H9 (cell line): ENCODE measurements at regions not wholly inside any gene's neighbourhood (a gene's known extent, or its start where the extent isn't known, plus 50 kb on each side); places are given as distances from the start of the nearest gene placed in this dataset.

Experiments
- DNase-seq: peaks from one replicate; pipeline ENCODE4 v3.0.0-alpha.2; 2017
- H2AFZ ChIP-seq: one replicate; pipeline ENCODE4 v1.6.1; 2013; ENCODE audit warnings: mild to moderate bottlenecking, low read length, control low read depth, moderate library complexity
- H2AK5ac ChIP-seq: 2 replicates; pipeline ENCODE4 v1.6.1; 2013; ENCODE audit warnings: low read length, control low read depth, mixed read lengths; ENCODE audit not compliant: insufficient read length
- H2BK120ac ChIP-seq: one replicate; pipeline ENCODE4 v1.6.1; 2013; ENCODE audit warnings: low read depth, mild to moderate bottlenecking, low read length, control low read depth, inconsistent platforms; ENCODE audit not compliant: poor library complexity, severe bottlenecking
- H2BK12ac ChIP-seq: 2 replicates; pipeline ENCODE4 v1.6.1; 2013; ENCODE audit warnings: low read length, control low read depth, mixed read lengths, low read depth; ENCODE audit not compliant: insufficient read length
- H2BK15ac ChIP-seq: 2 replicates; pipeline ENCODE4 v1.6.1; 2013; ENCODE audit warnings: low read depth, low read length, control low read depth
- H2BK20ac ChIP-seq: one replicate; pipeline ENCODE4 v1.6.1; 2013; ENCODE audit warnings: low read depth, mild to moderate bottlenecking, low read length, control low read depth, inconsistent platforms; ENCODE audit not compliant: poor library complexity, severe bottlenecking
- H2BK5ac ChIP-seq: 2 replicates; pipeline ENCODE4 v1.6.1; 2013; ENCODE audit warnings: low read length, control low read depth, mixed read lengths; ENCODE audit not compliant: insufficient read length
- H3K14ac ChIP-seq: 2 replicates; pipeline ENCODE4 v1.6.1; 2013; ENCODE audit warnings: low read length, control low read depth; ENCODE audit not compliant: insufficient read depth
- H3K18ac ChIP-seq: 2 replicates; pipeline ENCODE4 v1.6.1; 2013; ENCODE audit warnings: low read depth, mild to moderate bottlenecking, mixed read lengths, low read length, control low read depth; ENCODE audit not compliant: insufficient read length
- H3K23ac ChIP-seq: 2 replicates; pipeline ENCODE4 v1.6.1; 2013; ENCODE audit warnings: low read length, control low read depth, mixed read lengths, low read depth; ENCODE audit not compliant: insufficient read length
- H3K23me2 ChIP-seq: 2 replicates; pipeline ENCODE4 v1.6.1; 2013; ENCODE audit warnings: low read depth, mild to moderate bottlenecking, mixed read lengths, low read length, control low read depth; ENCODE audit not compliant: insufficient read length, poor library complexity, severe bottlenecking
- H3K27ac ChIP-seq: 2 replicates; pipeline ENCODE4 v1.5.1; 2013; ENCODE audit warnings: low read length, control low read depth, mixed read lengths, low read depth; ENCODE audit not compliant: insufficient read length
- H3K27me3 ChIP-seq: 2 replicates; pipeline ENCODE4 v1.6.1; 2013; ENCODE audit warnings: low read length, control low read depth, inconsistent platforms; ENCODE audit not compliant: insufficient read depth
- H3K4ac ChIP-seq: 2 replicates; pipeline ENCODE4 v1.6.1; 2013; ENCODE audit warnings: low read depth, mild to moderate bottlenecking, control low read depth, inconsistent platforms, low read length, moderate library complexity
- H3K4me1 ChIP-seq: 2 replicates; pipeline ENCODE4 v1.6.1; 2013; ENCODE audit warnings: low read length, control low read depth, inconsistent platforms; ENCODE audit not compliant: insufficient read depth
- H3K4me2 ChIP-seq: 2 replicates; pipeline ENCODE4 v1.6.1; 2013; ENCODE audit warnings: low read length, control low read depth, mixed read lengths; ENCODE audit not compliant: insufficient read length, insufficient read depth
- H3K56ac ChIP-seq: 2 replicates; pipeline ENCODE4 v1.6.1; 2013; ENCODE audit warnings: low read depth, mild to moderate bottlenecking, mixed read lengths, low read length, control low read depth; ENCODE audit not compliant: insufficient read length
- H3K79me1 ChIP-seq: 2 replicates; pipeline ENCODE4 v1.6.1; 2013; ENCODE audit warnings: low read depth, mild to moderate bottlenecking, moderate library complexity, low read length, control low read depth, inconsistent platforms; ENCODE audit not compliant: insufficient read depth, poor library complexity, severe bottlenecking
- H3K79me2 ChIP-seq: 2 replicates; pipeline ENCODE4 v1.6.1; 2013; ENCODE audit warnings: low read length, control low read depth, inconsistent platforms; ENCODE audit not compliant: insufficient read depth
- H3K9ac ChIP-seq: 2 replicates; pipeline ENCODE4 v1.6.1; 2013; ENCODE audit warnings: low read length, control low read depth, mixed read lengths; ENCODE audit not compliant: insufficient read length; ENCODE audit errors: extremely low read depth
- H3K9me3 ChIP-seq: one replicate; pipeline ENCODE4 v1.6.1; 2013; ENCODE audit warnings: low read depth, low read length, inconsistent platforms; ENCODE audit not compliant: control insufficient read depth
- H3T11ph ChIP-seq: one replicate; pipeline ENCODE4 v1.6.1; 2013; ENCODE audit warnings: mild to moderate bottlenecking, low read length, control low read depth, inconsistent platforms
- H4K20me1 ChIP-seq: one replicate; pipeline ENCODE4 v1.6.1; 2013; ENCODE audit not compliant: control insufficient read depth, insufficient read length, insufficient read depth
- H4K5ac ChIP-seq: 2 replicates; pipeline ENCODE4 v1.6.1; 2013; ENCODE audit warnings: low read depth, mild to moderate bottlenecking, mixed read lengths, low read length, control low read depth; ENCODE audit not compliant: insufficient read length
- H4K8ac ChIP-seq: replicated peaks from 2 replicates; pipeline ENCODE4 v1.6.1; 2013; ENCODE audit warnings: low read length, control low read depth, mixed read lengths, low read depth; ENCODE audit not compliant: insufficient read length
- H4K91ac ChIP-seq: 2 replicates; pipeline ENCODE4 v1.6.1; 2013; ENCODE audit warnings: low read depth, mild to moderate bottlenecking, moderate library complexity, mixed read lengths, low read length, control low read depth; ENCODE audit not compliant: insufficient read length
- H3K27ac Mint-ChIP-seq, 3 experiments: 2 replicates in 2 of 3; 3 replicates in 1 of 3; pipeline ENCODE4 v1.8.0; 2020 to 2021; ENCODE audit warnings: mixed read lengths in 3 of 3, mild to moderate bottlenecking in 1 of 3, moderate library complexity in 1 of 3
- H3K27me3 Mint-ChIP-seq: 2 replicates; pipeline ENCODE4 v1.8.0; 2021; ENCODE audit warnings: low read depth, mild to moderate bottlenecking, moderate library complexity, mixed read lengths
- H3K36me3 Mint-ChIP-seq, 3 experiments: 2 replicates in 2 of 3; 3 replicates in 1 of 3; pipeline ENCODE4 v1.8.0; 2020 to 2021; ENCODE audit warnings: low read depth in 3 of 3, mixed read lengths in 3 of 3; ENCODE audit not compliant: insufficient read depth in 1 of 3
- H3K4me1 Mint-ChIP-seq, 2 experiments: 2 replicates each; pipeline ENCODE4 v1.8.0; 2020; ENCODE audit warnings: mixed read lengths in 2 of 2
- H3K4me3 Mint-ChIP-seq, 2 experiments: 2 replicates in 1 of 2; 3 replicates in 1 of 2; pipeline ENCODE4 v1.8.0; 2020 to 2021; ENCODE audit warnings: mild to moderate bottlenecking in 2 of 2, mixed read lengths in 2 of 2, moderate library complexity in 1 of 2
- H3K9me3 Mint-ChIP-seq, 2 experiments: 2 replicates in 1 of 2; 3 replicates in 1 of 2; pipeline ENCODE4 v1.8.0; 2020; ENCODE audit warnings: mild to moderate bottlenecking in 2 of 2, mixed read lengths in 2 of 2, moderate library complexity in 1 of 2
- CTCF ChIP-seq: fragments of 200-600 bp; sonication (generic); conservative IDR thresholded peaks from 3 replicates; pipeline ENCODE4 v1.8.0; 2021; ENCODE audit warnings: antibody characterized with exemption, mild to moderate bottlenecking
- WGBS: extraction: QIAGEN DNeasy Blood & Tissue Kit; methylation state at CpG from one replicate; pipeline ENCODE4 v1.1.7; 2013; ENCODE audit warnings: missing lambda C conversion rate, low lambda C conversion rate, mixed read lengths; ENCODE audit not compliant: insufficient read length; ENCODE audit errors: extremely low coverage; 5-methylcytosine and 5-hydroxymethylcytosine counted together

- H2BK12ac ChIP-seq, result no peak overlapping the region
- WGBS, result no CpG with 5 or more reads among the region's 3 CpGs
- H3K4me1 Mint-ChIP-seq, result no peaks in the 10 kb centered on the region
- no peaks in the 10 kb centered on the region for H3K23me2 ChIP-seq
- H3K27me3 Mint-ChIP-seq, result no peaks in the 10 kb centered on the region
- H3K9ac ChIP-seq, result no peak overlapping the region
- no peak for TF ChIP-seq CTCF
- no peak overlapping the region for H3K4me3 Mint-ChIP-seq
- H3K4me1 ChIP-seq, result no peaks in the 10 kb centered on the region
- H3K14ac ChIP-seq, result no peak overlapping the region
- no peak overlapping the region for H3K4me2 ChIP-seq
- no peaks in the 10 kb centered on the region for H3K27me3 ChIP-seq
- no peaks in the 10 kb centered on the region for H3K79me1 ChIP-seq
- no peak overlapping the region for H2BK20ac ChIP-seq
- H3K23ac ChIP-seq, result no peak overlapping the region
- DNase-seq, result no peak
- H3K9me3 ChIP-seq, result no peaks in the 10 kb centered on the region
- no peak overlapping the region for H2AFZ ChIP-seq
- no peak overlapping the region for H3K4ac ChIP-seq
- H3K79me2 ChIP-seq, result no peaks in the 10 kb centered on the region; the same call in 1 of the 2 replicates
- no peaks in the 10 kb centered on the region for H4K20me1 ChIP-seq
- H3K56ac ChIP-seq, result no peak overlapping the region
- no peak overlapping the region for H2BK5ac ChIP-seq
- no peak overlapping the region for H4K5ac ChIP-seq
- peaks cover 0 to 7% of the 10 kb centered on the region in 2 experiments; a peak in 3 of 5 replicates for H3K9me3 Mint-ChIP-seq
- no peak overlapping the region for H2AK5ac ChIP-seq
- H3K36me3 Mint-ChIP-seq, result no peaks in the 10 kb centered on the region; a peak in 1 of 7 replicates
- H3T11ph ChIP-seq, result no peak overlapping the region
- H3K18ac ChIP-seq, result no peak overlapping the region
- no peak overlapping the region for H3K27ac Mint-ChIP-seq
- no peak overlapping the region for H2BK120ac ChIP-seq
- no peak overlapping the region for H4K91ac ChIP-seq
- H2BK15ac ChIP-seq, result no peak overlapping the region
- H3K27ac ChIP-seq, result no peak overlapping the region
- H4K8ac ChIP-seq, result no peak overlapping the region
Measured at GRCh38 chr3:154887869-154888268, 192.2 kb upstream of the MME start.
